SK-N-MC (cell line): ENCODE measurements at regions not wholly inside any gene's neighbourhood (a gene's known extent, or its start where the extent isn't known, plus 50 kb on each side); places are given as distances from the start of the nearest gene placed in this dataset.
"Not testable (repeated sequence)": the region's sequence is repeated elsewhere in the genome, so short reads cannot be mapped to it uniquely, and the experiment has no call there.

Experiments
- DNase-seq: peaks from one replicate; pipeline ENCODE4 v3.0.0-alpha.2; 2011; ENCODE audit warnings: low read depth, low spot score
- H3K27ac ChIP-seq: fragments of 200-600 bp; sonication (generic); 2 replicates; pipeline ENCODE4 v1.5.1; 2016; ENCODE audit warnings: mixed run types
- H3K36me3 ChIP-seq: fragments of 200-600 bp; sonication (generic); 2 replicates; pipeline ENCODE4 v1.6.1; 2017; ENCODE audit warnings: antibody characterized with exemption, low read length, mixed read lengths; ENCODE audit not compliant: insufficient read depth
- H3K4me3 ChIP-seq: fragments of 200-600 bp; sonication (generic); 2 replicates; pipeline ENCODE4 v1.5.1; 2016
- H3K9ac ChIP-seq: fragments of 200-600 bp; sonication (generic); 2 replicates; pipeline ENCODE4 v1.8.0; 2017; ENCODE audit warnings: mixed run types, mixed read lengths; ENCODE audit not compliant: insufficient read length
- H3K9me3 ChIP-seq: fragments of 200-600 bp; sonication (generic); 2 replicates; pipeline ENCODE4 v1.6.1; 2017; ENCODE audit warnings: low read depth, mild to moderate bottlenecking, antibody characterized with exemption, low read length, moderate library complexity, mixed read lengths
- EZH2 ChIP-seq: fragments of 200-600 bp; sonication (generic); IDR thresholded peaks from one replicate; pipeline ENCODE4 v1.6.1; 2017; ENCODE audit warnings: antibody characterized with exemption
- FOXP2 ChIP-seq: optimal IDR thresholded peaks from 2 replicates; pipeline ENCODE3; 2011; ENCODE audit warnings: mild to moderate bottlenecking, moderate library complexity; ENCODE audit not compliant: insufficient read depth; ENCODE audit errors: extremely low read length, control extremely low read depth
- POLR2AphosphoS5 ChIP-seq: IDR thresholded peaks from 2 replicates; pipeline ENCODE4 v1.6.1; 2012; ENCODE audit warnings: mild to moderate bottlenecking, low read depth, low read length, borderline replicate concordance

GRCh38 chr10:33861016-33861704, 526.7 kb upstream of the NRP1 start:
- no peak overlapping the region for H3K4me3 ChIP-seq
- H3K9me3 ChIP-seq = no peaks in the 10 kb centered on the region
- no peak overlapping the region for H3K27ac ChIP-seq
- no peaks in the 10 kb centered on the region for H3K36me3 ChIP-seq
- no peak for DNase-seq
- no peak overlapping the region for H3K9ac ChIP-seq
- TF ChIP-seq FOXP2 = no peak

GRCh38 chr10:33860552-33860951, 526.1 kb upstream of the NRP1 start:
- DNase-seq = no peak
- TF ChIP-seq POLR2AphosphoS5 = no peak
- TF ChIP-seq EZH2 = no peak
- TF ChIP-seq FOXP2 = no peak
- Histone ChIP-seq H3K4me3 (no peak overlapping the region), H3K36me3 (no peaks in the 10 kb centered on the region), H3K9me3 (no peaks in the 10 kb centered on the region), H3K27ac (no peak overlapping the region), H3K9ac (no peak overlapping the region)

DNA sequence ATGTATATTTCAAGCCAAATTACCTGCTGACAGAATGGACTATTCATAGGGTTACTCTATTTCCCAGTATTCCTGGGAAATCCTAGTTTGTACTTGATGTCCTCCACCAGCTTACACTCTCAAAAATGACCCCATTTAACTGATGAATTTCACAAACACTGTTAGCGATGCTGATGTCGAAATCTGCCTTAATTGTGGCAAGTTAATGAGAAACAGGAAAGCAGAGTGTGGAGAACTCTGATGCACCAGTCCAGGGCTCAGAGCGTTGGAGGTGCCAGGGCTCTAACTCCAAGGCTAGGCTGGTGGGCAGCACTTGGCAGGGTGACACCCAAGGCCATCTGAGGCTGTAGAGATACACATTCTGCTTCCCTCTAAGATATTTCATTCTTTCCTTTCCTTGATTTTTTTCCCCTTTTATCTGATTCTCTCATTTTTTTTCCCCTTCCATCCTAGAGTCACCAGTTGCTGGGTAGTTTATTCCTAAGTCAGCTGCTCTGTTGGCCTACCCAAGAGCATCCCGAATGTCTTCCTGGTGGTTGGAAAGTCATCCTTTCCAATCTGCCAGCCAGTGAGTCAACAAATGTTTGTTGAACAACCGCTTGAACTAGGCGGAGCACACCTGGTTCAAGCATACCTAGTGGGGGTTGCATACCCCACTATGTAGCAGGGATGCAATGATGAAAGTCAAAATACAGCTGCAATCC, 525.0 kb upstream of the NRP1 start:
- no peak for DNase-seq
- no peak overlapping the region for H3K27ac ChIP-seq
- no peaks in the 10 kb centered on the region for H3K36me3 ChIP-seq
- H3K9ac ChIP-seq = no peak overlapping the region
- no peaks in the 10 kb centered on the region for H3K9me3 ChIP-seq
- H3K4me3 ChIP-seq = no peak overlapping the region
- TF ChIP-seq FOXP2 = no peak
- no peak for TF ChIP-seq POLR2AphosphoS5
- no peak for TF ChIP-seq EZH2

DNA sequence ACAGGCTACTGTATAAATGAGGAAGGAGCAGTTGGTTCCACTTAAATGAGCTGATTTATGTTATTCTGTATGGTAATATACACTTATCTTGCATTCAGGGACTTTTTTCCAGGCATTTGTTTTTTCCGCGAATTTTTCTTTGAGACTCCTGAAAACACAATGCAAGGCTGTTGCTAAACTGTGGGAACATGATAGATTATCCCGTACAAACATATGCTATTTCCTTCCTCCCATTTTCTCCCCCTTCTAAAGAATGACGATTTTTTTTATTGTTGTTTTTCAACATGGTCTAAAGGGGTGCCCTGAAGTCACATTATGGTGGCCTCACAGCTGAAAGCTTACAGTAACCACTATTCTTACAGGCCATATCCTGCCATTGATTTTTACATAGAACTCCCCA, 523.9 kb upstream of the NRP1 start:
- H3K36me3 ChIP-seq = no peaks in the 10 kb centered on the region
- DNase-seq = no peak
- H3K4me3 ChIP-seq = no peak overlapping the region
- TF ChIP-seq EZH2 (no peak), FOXP2 (no peak), POLR2AphosphoS5 (no peak)
- H3K27ac ChIP-seq = no peak overlapping the region
- no peaks in the 10 kb centered on the region for H3K9me3 ChIP-seq
- H3K9ac ChIP-seq = no peak overlapping the region

DNA sequence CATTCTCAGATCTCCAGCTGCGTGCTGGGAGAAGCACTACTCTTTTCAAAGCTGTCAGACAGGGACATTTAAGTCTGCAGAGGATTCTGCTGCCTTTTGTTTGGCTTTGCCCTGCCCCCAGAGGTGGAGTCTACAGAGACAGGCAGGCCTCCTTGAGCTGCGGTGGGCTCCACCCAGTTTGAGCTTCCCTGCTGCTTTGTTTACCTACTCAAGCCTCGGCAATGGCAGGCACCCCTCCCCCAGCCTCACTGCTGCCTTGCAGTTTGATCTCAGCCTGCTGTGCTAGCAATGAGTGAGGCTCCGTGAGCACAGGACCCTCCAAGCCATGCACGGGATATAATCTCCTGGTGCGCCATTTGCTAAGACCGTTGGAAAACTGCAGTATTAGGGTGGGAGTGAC, 518.8 kb upstream of the NRP1 start:
- DNase-seq, H3K4me3 ChIP-seq, H3K36me3 ChIP-seq, H3K9ac ChIP-seq, H3K9me3 ChIP-seq, H3K27ac ChIP-seq: not testable (repeated sequence)

- Histone ChIP-seq H3K27ac (no peak overlapping the region), H3K36me3 (no peaks in the 10 kb centered on the region), H3K9ac (no peak overlapping the region), H3K4me3 (no peak overlapping the region), H3K9me3 (no peaks in the 10 kb centered on the region)
- no peak for DNase-seq
- TF ChIP-seq FOXP2 (no peak), POLR2AphosphoS5 (no peak), EZH2 (no peak)
Observed at GRCh38 chr10:33843379-33843778, 508.9 kb upstream of the NRP1 start.

- Histone ChIP-seq H3K4me3 (no peak overlapping the region), H3K36me3 (no peaks in the 10 kb centered on the region), H3K27ac (no peak overlapping the region), H3K9ac (no peak overlapping the region), H3K9me3 (no peaks in the 10 kb centered on the region)
- TF ChIP-seq EZH2 (no peak), POLR2AphosphoS5 (no peak), FOXP2 (no peak)
- no peak for DNase-seq
Observed at GRCh38 chr10:33841678-33842077, 507.2 kb upstream of the NRP1 start.

DNA sequence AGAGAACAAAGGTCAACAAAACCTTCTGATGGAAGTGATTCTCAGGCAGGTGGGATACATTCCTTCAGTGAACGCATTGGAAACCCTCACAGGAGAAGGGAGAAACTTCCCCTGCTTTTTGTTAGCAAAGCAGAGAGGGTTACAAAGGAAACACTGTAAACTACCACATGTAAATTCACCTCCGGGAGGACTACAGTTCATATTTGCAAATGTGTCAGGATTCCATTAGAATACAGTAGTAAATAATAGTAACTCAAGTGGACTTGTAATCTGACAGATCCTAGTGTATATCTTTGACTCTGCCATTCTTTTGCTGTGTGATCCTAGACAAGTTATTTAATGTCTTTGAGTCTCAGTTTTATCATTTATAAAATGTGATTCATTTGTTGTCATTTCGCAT, 504.3 kb upstream of the NRP1 start:
- Histone ChIP-seq H3K27ac (no peak overlapping the region), H3K9me3 (no peaks in the 10 kb centered on the region), H3K9ac (no peak overlapping the region), H3K4me3 (no peak overlapping the region), H3K36me3 (no peaks in the 10 kb centered on the region)
- DNase-seq = no peak
- TF ChIP-seq POLR2AphosphoS5 = no peak
- TF ChIP-seq FOXP2 = no peak
- TF ChIP-seq EZH2 = no peak

- no peak for DNase-seq
- H3K9me3 ChIP-seq = no peaks in the 10 kb centered on the region
- no peak overlapping the region for H3K4me3 ChIP-seq
- H3K9ac ChIP-seq = no peak overlapping the region
- H3K36me3 ChIP-seq = no peaks in the 10 kb centered on the region
- TF ChIP-seq EZH2 (no peak), FOXP2 (no peak), POLR2AphosphoS5 (no peak)
- no peak overlapping the region for H3K27ac ChIP-seq
Observed at GRCh38 chr10:33837736-33838135, 503.3 kb upstream of the NRP1 start.
